ENCODE measurements at regions not wholly inside any gene's neighbourhood (a gene's known extent, or its start where the extent isn't known, plus 50 kb on each side); places are given as distances from the start of the nearest gene placed in this dataset.

GRCh38 chr10:123381224-123381623 is 227.0 kb downstream of the BUB3 start:
- Histone ChIP-seq H3K27me3 (ENCODE audit: insufficient read depth, low read length) (no peaks in the 10 kb centered on the region), H3T11ph (ENCODE audit: low read length) (no peak overlapping the region), H4K20me1 (ENCODE audit: control insufficient read depth, insufficient read depth, insufficient read length) (no peaks in the 10 kb centered on the region), H2BK15ac (ENCODE audit: low read depth, low read length) (no peak overlapping the region), H2BK5ac (ENCODE audit: insufficient read length, low read length) (no peak overlapping the region), H3K23ac (ENCODE audit: insufficient read length, low read depth, low read length) (no peak overlapping the region), H3K9ac (ENCODE audit: extremely low read depth, insufficient read length, low read length) (no peak overlapping the region), H3K79me1 (ENCODE audit: insufficient read depth, low read depth, low read length, poor library complexity, severe bottlenecking) (no peaks in the 10 kb centered on the region), H4K91ac (ENCODE audit: insufficient read length, low read depth, low read length) (no peak overlapping the region), H2AK5ac (ENCODE audit: insufficient read length, low read length) (no peak overlapping the region), H3K56ac (ENCODE audit: insufficient read length, low read depth, low read length) (no peak overlapping the region), H3K79me2 (ENCODE audit: insufficient read depth, low read length) (no peaks in the 10 kb centered on the region), H2BK12ac (ENCODE audit: insufficient read length, low read depth, low read length) (no peak overlapping the region), H3K27ac (ENCODE audit: insufficient read length, low read depth, low read length) (no peak overlapping the region), H4K5ac (ENCODE audit: insufficient read length, low read depth, low read length) (no peak overlapping the region), H2BK20ac (ENCODE audit: low read depth, low read length, poor library complexity, severe bottlenecking) (no peak overlapping the region), H3K18ac (ENCODE audit: insufficient read length, low read depth, low read length) (no peak overlapping the region), H2AFZ (ENCODE audit: low read length) (no peak overlapping the region), H3K4me1 (ENCODE audit: insufficient read depth, low read length) (peaks cover 3% of the 10 kb centered on the region), H3K23me2 (ENCODE audit: insufficient read length, low read depth, low read length, poor library complexity, severe bottlenecking) (no peaks in the 10 kb centered on the region), H4K8ac (replicated peaks; ENCODE audit: insufficient read length, low read depth, low read length) (no peak overlapping the region), H3K4me2 (ENCODE audit: insufficient read depth, insufficient read length, low read length) (no peak overlapping the region), H3K14ac (ENCODE audit: insufficient read depth, low read length) (no peak overlapping the region), H3K9me3 (ENCODE audit: control insufficient read depth, low read depth, low read length) (peaks cover 8% of the 10 kb centered on the region), H3K4ac (ENCODE audit: low read depth, low read length) (no peak overlapping the region), H2BK120ac (ENCODE audit: low read depth, low read length, poor library complexity, severe bottlenecking) (no peak overlapping the region)
- no CpG with 5 or more reads among the region's 5 CpGs for WGBS (ENCODE audit: extremely low coverage, insufficient read length, low lambda C conversion rate)
- no peak overlapping the region; a peak in 1 of 7 replicates for H3K27ac Mint-ChIP-seq
- no peak for DNase-seq
- H3K9me3 Mint-ChIP-seq, result peaks cover 19 to 22% of the 10 kb centered on the region in 2 experiments
- no peak overlapping the region for H3K4me3 Mint-ChIP-seq
- peaks cover 5% of the 10 kb centered on the region for H3K27me3 Mint-ChIP-seq (ENCODE audit: low read depth)
- TF ChIP-seq CTCF (conservative IDR thresholded peaks at IDR 0.05), result no peak
- H3K4me1 Mint-ChIP-seq, result peaks cover 12 to 20% of the 10 kb centered on the region in 2 experiments
- H3K36me3 Mint-ChIP-seq (ENCODE audit: insufficient read depth in 1 of 3, low read depth in 3 of 3), result peaks cover 15 to 20% (median 17%) of the 10 kb centered on the region in 3 experiments

Data from H9 (cell line).